ENCODE measurements at regions not wholly inside any gene's neighbourhood (a gene's known extent, or its start where the extent isn't known, plus 50 kb on each side); places are given as distances from the start of the nearest gene placed in this dataset.

DNA sequence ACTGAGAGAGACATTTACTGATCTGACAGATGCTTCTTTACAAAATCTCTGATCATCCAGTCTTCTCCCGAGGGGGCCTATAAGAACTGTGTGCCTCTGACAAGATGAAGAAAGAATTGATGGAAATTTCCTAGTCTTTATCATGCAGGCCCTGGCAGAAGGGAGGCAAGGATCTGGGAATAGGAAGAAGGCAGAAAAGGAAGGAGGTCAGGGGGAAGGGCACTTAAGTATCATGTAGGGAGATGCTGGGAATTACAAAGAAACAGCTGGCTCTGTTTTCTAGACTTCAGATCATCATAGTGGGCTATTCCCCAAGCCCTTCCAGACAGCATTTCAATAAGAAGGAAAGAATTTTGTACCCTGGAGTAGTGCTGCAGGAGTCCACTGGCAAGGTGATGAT, 243.3 kb upstream of the MOCS1 start:
- 91% methylated on average over 1 of the region's 1 CpG for WGBS
- DNase-seq (ENCODE audit: low spot score): no peak

More for the DNA sequence above, 243.3 kb upstream of the MOCS1 start:
- Histone ChIP-seq H3K9me3 (ENCODE audit: control insufficient read depth in 4 of 4, low read length in 3 of 4) (peaks cover 0 to 3% (median under 1%) of the 10 kb centered on the region in 4 donors), H3K4me3 (ENCODE audit: low read depth in 1 of 3, low read length in 3 of 3) (no peak overlapping the region), H3K4me1 (ENCODE audit: control insufficient read depth in 4 of 4, insufficient read depth in 4 of 4, low read length in 3 of 4) (no peaks in the 10 kb centered on the region), H3K36me3 (ENCODE audit: control insufficient read depth in 4 of 4, insufficient read depth in 3 of 4, low read depth in 1 of 4, low read length in 3 of 4) (no peaks in the 10 kb centered on the region), H3K27me3 (ENCODE audit: control insufficient read depth in 4 of 4, insufficient read depth in 4 of 4, low read length in 3 of 4) (peaks cover 0 to 7% (median 0%) of the 10 kb centered on the region in 4 donors), H3K9ac (ENCODE audit: low read depth in 1 of 2, low read length in 2 of 2) (no peak overlapping the region), H3K27ac (ENCODE audit: low read depth in 1 of 2, low read length in 2 of 2) (no peak overlapping the region)
- TF ChIP-seq HNF4A (conservative IDR thresholded peaks at IDR 0.05): no peak
- no peak for TF ChIP-seq RXRA (IDR thresholded peaks at IDR 0.05)
- TF ChIP-seq FOXA1 (IDR thresholded peaks at IDR 0.05): no peak
- TF ChIP-seq, protein P1, sequence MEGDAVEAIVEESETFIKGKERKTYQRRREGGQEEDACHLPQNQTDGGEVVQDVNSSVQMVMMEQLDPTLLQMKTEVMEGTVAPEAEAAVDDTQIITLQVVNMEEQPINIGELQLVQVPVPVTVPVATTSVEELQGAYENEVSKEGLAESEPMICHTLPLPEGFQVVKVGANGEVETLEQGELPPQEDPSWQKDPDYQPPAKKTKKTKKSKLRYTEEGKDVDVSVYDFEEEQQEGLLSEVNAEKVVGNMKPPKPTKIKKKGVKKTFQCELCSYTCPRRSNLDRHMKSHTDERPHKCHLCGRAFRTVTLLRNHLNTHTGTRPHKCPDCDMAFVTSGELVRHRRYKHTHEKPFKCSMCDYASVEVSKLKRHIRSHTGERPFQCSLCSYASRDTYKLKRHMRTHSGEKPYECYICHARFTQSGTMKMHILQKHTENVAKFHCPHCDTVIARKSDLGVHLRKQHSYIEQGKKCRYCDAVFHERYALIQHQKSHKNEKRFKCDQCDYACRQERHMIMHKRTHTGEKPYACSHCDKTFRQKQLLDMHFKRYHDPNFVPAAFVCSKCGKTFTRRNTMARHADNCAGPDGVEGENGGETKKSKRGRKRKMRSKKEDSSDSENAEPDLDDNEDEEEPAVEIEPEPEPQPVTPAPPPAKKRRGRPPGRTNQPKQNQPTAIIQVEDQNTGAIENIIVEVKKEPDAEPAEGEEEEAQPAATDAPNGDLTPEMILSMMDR (IDR thresholded peaks at IDR 0.05; ENCODE audit: low read depth, low read length, missing input control): no peak
- no peak for TF ChIP-seq YY1 (IDR thresholded peaks at IDR 0.05)
- TF ChIP-seq NR2F2 (IDR thresholded peaks at IDR 0.05): no peak
- no peak for TF ChIP-seq RAD21 (IDR thresholded peaks at IDR 0.05)
- TF ChIP-seq, protein P2, sequence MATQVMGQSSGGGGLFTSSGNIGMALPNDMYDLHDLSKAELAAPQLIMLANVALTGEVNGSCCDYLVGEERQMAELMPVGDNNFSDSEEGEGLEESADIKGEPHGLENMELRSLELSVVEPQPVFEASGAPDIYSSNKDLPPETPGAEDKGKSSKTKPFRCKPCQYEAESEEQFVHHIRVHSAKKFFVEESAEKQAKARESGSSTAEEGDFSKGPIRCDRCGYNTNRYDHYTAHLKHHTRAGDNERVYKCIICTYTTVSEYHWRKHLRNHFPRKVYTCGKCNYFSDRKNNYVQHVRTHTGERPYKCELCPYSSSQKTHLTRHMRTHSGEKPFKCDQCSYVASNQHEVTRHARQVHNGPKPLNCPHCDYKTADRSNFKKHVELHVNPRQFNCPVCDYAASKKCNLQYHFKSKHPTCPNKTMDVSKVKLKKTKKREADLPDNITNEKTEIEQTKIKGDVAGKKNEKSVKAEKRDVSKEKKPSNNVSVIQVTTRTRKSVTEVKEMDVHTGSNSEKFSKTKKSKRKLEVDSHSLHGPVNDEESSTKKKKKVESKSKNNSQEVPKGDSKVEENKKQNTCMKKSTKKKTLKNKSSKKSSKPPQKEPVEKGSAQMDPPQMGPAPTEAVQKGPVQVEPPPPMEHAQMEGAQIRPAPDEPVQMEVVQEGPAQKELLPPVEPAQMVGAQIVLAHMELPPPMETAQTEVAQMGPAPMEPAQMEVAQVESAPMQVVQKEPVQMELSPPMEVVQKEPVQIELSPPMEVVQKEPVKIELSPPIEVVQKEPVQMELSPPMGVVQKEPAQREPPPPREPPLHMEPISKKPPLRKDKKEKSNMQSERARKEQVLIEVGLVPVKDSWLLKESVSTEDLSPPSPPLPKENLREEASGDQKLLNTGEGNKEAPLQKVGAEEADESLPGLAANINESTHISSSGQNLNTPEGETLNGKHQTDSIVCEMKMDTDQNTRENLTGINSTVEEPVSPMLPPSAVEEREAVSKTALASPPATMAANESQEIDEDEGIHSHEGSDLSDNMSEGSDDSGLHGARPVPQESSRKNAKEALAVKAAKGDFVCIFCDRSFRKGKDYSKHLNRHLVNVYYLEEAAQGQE (IDR thresholded peaks at IDR 0.05): no peak
- TF ChIP-seq MAX (IDR thresholded peaks at IDR 0.05): no peak
- no peak for TF ChIP-seq TAF1 (conservative IDR thresholded peaks at IDR 0.05)
- no peak for TF ChIP-seq ATF3 (IDR thresholded peaks at IDR 0.05)
- TF ChIP-seq HNF4G (IDR thresholded peaks at IDR 0.05): no peak
- TF ChIP-seq JUND (IDR thresholded peaks at IDR 0.05): no peak
- TF ChIP-seq GABPA (IDR thresholded peaks at IDR 0.05 in 1 of 2, conservative IDR thresholded peaks at IDR 0.05 in 1 of 2): no peak
- TF ChIP-seq FOXA2 (IDR thresholded peaks at IDR 0.05): no peak
- no peak for TF ChIP-seq ZBTB33 (IDR thresholded peaks at IDR 0.05)
- no peak for TF ChIP-seq SP1 (IDR thresholded peaks at IDR 0.05)
- TF ChIP-seq EGR1 (IDR thresholded peaks at IDR 0.05; ENCODE audit: low read depth in 2 of 2): no peak
